ENCODE measurements at regions not wholly inside any gene's neighbourhood (a gene's known extent, or its start where the extent isn't known, plus 50 kb on each side); places are given as distances from the start of the nearest gene placed in this dataset.

GRCh38 chr9:73566627-73567026 lies 415.0 kb downstream of the ANXA1 start:
- TF ChIP-seq, protein P1, sequence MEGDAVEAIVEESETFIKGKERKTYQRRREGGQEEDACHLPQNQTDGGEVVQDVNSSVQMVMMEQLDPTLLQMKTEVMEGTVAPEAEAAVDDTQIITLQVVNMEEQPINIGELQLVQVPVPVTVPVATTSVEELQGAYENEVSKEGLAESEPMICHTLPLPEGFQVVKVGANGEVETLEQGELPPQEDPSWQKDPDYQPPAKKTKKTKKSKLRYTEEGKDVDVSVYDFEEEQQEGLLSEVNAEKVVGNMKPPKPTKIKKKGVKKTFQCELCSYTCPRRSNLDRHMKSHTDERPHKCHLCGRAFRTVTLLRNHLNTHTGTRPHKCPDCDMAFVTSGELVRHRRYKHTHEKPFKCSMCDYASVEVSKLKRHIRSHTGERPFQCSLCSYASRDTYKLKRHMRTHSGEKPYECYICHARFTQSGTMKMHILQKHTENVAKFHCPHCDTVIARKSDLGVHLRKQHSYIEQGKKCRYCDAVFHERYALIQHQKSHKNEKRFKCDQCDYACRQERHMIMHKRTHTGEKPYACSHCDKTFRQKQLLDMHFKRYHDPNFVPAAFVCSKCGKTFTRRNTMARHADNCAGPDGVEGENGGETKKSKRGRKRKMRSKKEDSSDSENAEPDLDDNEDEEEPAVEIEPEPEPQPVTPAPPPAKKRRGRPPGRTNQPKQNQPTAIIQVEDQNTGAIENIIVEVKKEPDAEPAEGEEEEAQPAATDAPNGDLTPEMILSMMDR (IDR thresholded peaks at IDR 0.05): no peak
- TF ChIP-seq POLR2AphosphoS5 (IDR thresholded peaks at IDR 0.05) (no peak), POLR2A (IDR thresholded peaks at IDR 0.05) (no peak), EP300 (IDR thresholded peaks at IDR 0.05) (no peak)

Measured in stomach (tissue), 4 donors.